ENCODE measurements at regions not wholly inside any gene's neighbourhood (a gene's known extent, or its start where the extent isn't known, plus 50 kb on each side); places are given as distances from the start of the nearest gene placed in this dataset.

- DNase-seq (ENCODE audit: low spot score): no peak
- in situ Hi-C loops (cut with MboI; ENCODE audit: low pct_unique_long_range_greater_than_20kb, low sequenced_read_pairs, unreplicated experiment): no loop called here
- no peak for TF ChIP-seq CTCF (IDR thresholded peaks at IDR 0.05; ENCODE audit: extremely low read depth, insufficient read depth, missing control alignments)
Measured at GRCh38 chr13:33742321-33742720, 75.6 kb upstream of the RFC3 start.

GRCh38 chr13:33743438-33744368 lies 74.2 kb upstream of the RFC3 start:
- DNase-seq (ENCODE audit: low spot score): no peak
- no peak for TF ChIP-seq CTCF (IDR thresholded peaks at IDR 0.05; ENCODE audit: extremely low read depth, insufficient read depth, missing control alignments)
- in situ Hi-C loops (cut with MboI; ENCODE audit: low pct_unique_long_range_greater_than_20kb, low sequenced_read_pairs, unreplicated experiment): no loop called here

GRCh38 chr13:33744589-33745369 lies 73.2 kb upstream of the RFC3 start:
- no peak for TF ChIP-seq CTCF (IDR thresholded peaks at IDR 0.05; ENCODE audit: extremely low read depth, insufficient read depth, missing control alignments)
- DNase-seq (ENCODE audit: low spot score): no peak
- in situ Hi-C loops (cut with MboI; ENCODE audit: low pct_unique_long_range_greater_than_20kb, low sequenced_read_pairs, unreplicated experiment): no loop called here

GRCh38 chr13:33745370-33746324 lies 72.3 kb upstream of the RFC3 start:
- in situ Hi-C loops (cut with MboI; ENCODE audit: low pct_unique_long_range_greater_than_20kb, low sequenced_read_pairs, unreplicated experiment): no loop called here
- no peak for TF ChIP-seq CTCF (IDR thresholded peaks at IDR 0.05; ENCODE audit: extremely low read depth, insufficient read depth, missing control alignments)
- DNase-seq (ENCODE audit: low spot score): no peak

- TF ChIP-seq CTCF (IDR thresholded peaks at IDR 0.05; ENCODE audit: extremely low read depth, insufficient read depth, missing control alignments): no peak
- in situ Hi-C loops (cut with MboI; ENCODE audit: low pct_unique_long_range_greater_than_20kb, low sequenced_read_pairs, unreplicated experiment): no loop called here
- DNase-seq (ENCODE audit: low spot score): no peak
Measured at GRCh38 chr13:33746867-33747266, 71.1 kb upstream of the RFC3 start.

- no peak for DNase-seq (ENCODE audit: low spot score)
- TF ChIP-seq CTCF (IDR thresholded peaks at IDR 0.05; ENCODE audit: extremely low read depth, insufficient read depth, missing control alignments): no peak
- in situ Hi-C loops (cut with MboI; ENCODE audit: low pct_unique_long_range_greater_than_20kb, low sequenced_read_pairs, unreplicated experiment): no loop called here
Measured at GRCh38 chr13:33751151-33751550, 66.8 kb upstream of the RFC3 start.
